ENCODE measurements at regions not wholly inside any gene's neighbourhood (a gene's known extent, or its start where the extent isn't known, plus 50 kb on each side); places are given as distances from the start of the nearest gene placed in this dataset.

- no peak overlapping the region for H3K27ac ChIP-seq
- DNase-seq (ENCODE audit: low spot score), result no peak
- POLR2A ChIA-PET (ENCODE audit: low non-redundant PET), result no interaction called here
- no peak for TF ChIP-seq CTCF (conservative IDR thresholded peaks at IDR 0.05; ENCODE audit: low read depth)
- CTCF ChIA-PET, result no interaction called here
These were observed 412.5 kb upstream of the ADAMTS5 start for GRCh38 chr21:27379354-27379753.

- no peak overlapping the region for H3K27ac ChIP-seq
- TF ChIP-seq CTCF (conservative IDR thresholded peaks at IDR 0.05; ENCODE audit: low read depth), result no peak
- ChIA-PET CTCF (no interaction called here), POLR2A (ENCODE audit: low non-redundant PET) (no interaction called here)
- no peak for DNase-seq (ENCODE audit: low spot score)
These were observed 405.5 kb upstream of the ADAMTS5 start for GRCh38 chr21:27372381-27372780.

- ChIA-PET CTCF (no interaction called here), POLR2A (ENCODE audit: low non-redundant PET) (no interaction called here)
- no peak for DNase-seq (ENCODE audit: low spot score)
- H3K27ac ChIP-seq, result no peak overlapping the region
- TF ChIP-seq CTCF (conservative IDR thresholded peaks at IDR 0.05; ENCODE audit: low read depth), result no peak
These were observed 405.1 kb upstream of the ADAMTS5 start for GRCh38 chr21:27371975-27372331.

GRCh38 chr21:27371115-27371974 lies 404.5 kb upstream of the ADAMTS5 start:
- POLR2A ChIA-PET (ENCODE audit: low non-redundant PET), result no interaction called here
- no peak overlapping the region for H3K27ac ChIP-seq
- no peak for TF ChIP-seq CTCF (conservative IDR thresholded peaks at IDR 0.05; ENCODE audit: low read depth)
- no peak for DNase-seq (ENCODE audit: low spot score)
- CTCF ChIA-PET, result no interaction called here

DNA sequence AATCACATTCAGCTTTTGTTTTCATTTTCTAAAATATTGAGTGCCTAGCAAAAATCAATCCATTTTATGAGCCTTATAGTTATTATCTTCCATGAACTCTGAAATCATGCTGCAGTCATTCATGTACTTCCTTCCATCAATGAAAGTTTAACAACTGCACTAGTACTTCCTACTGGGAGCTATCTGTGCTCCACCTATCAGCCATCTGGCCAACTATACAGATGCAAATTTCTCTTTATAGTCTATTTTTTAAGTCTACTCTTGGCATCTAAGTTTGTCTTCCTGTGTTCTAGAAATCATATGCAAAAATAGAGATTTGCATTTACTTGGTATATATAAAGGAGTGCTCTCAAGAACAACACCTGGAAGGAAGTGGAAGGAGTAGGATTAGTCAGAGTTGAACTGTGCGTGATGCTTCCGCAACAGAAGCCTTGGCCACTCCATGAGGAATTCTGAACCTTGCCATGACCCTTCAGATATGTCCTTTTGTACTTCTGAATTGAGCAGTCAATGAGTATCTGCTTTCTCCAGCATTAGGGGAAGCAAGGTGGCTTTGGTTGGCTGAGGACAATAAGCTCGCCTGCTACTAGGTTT lies 403.2 kb upstream of the ADAMTS5 start:
- ChIA-PET POLR2A (ENCODE audit: low non-redundant PET) (no interaction called here), CTCF (interaction anchor here (0.6 kb wide), 1 partner anchor 19 kb away, joined by 3 read pairs; no protein-coding TSS in a partner anchor)
- TF ChIP-seq CTCF (conservative IDR thresholded peaks at IDR 0.05; ENCODE audit: low read depth), result no peak
- no peak for DNase-seq (ENCODE audit: low spot score)
- H3K27ac ChIP-seq, result no peak overlapping the region

DNA sequence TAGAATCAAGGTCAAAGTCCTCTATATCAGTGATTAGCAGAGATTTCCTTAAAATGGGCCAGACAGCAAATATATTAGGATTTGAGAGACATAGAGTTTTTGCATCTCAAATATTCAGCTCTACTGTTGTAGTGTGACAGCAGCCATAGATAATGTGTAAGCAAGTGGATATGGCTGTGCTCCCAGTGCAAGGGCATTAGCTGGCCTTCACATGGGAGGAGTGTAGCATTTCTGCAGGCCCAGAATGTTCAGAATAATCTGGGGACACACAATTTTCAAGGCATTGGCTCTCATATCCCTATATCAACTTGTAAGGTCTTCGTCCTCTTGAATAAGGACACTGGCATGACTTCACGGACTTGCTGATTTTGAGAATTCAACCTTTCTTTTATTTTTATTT lies 402.3 kb upstream of the ADAMTS5 start:
- TF ChIP-seq CTCF (conservative IDR thresholded peaks at IDR 0.05; ENCODE audit: low read depth), result no peak
- POLR2A ChIA-PET (ENCODE audit: low non-redundant PET), result no interaction called here
- H3K27ac ChIP-seq, result no peak overlapping the region
- CTCF ChIA-PET, result no interaction called here
- DNase-seq (ENCODE audit: low spot score), result no peak

Measured in RWPE1 (cell line).